ENCODE measurements at regions not wholly inside any gene's neighbourhood (a gene's known extent, or its start where the extent isn't known, plus 50 kb on each side); places are given as distances from the start of the nearest gene placed in this dataset.
A peak's percentile ranks its signal among the peaks of the same experiment; 100 is the strongest.

DNA sequence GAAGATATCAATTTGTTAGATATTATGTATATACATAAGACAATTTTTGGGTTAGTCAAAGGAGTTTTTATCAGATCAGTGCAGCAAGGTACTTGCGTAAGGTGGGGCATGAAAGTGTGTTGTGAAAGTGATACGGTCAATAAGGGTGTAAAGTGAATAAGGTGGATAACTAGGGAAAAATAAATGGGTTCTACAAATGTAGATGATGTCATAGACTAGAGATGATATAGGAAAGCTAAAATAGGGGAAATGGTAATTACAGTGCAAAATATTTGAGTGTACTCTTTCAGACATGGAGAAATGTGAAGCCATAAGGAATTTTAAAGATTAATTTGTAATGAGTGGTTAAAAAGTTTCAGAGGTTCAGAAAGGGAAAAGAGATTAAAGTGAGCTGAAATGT, 180.6 kb upstream of the KHDRBS2 start:
- Histone ChIP-seq H3K27me3 (ENCODE audit: insufficient read depth, low read length, poor library complexity) (no peaks in the 10 kb centered on the region), H2BK15ac (replicated peaks; ENCODE audit: low read depth) (no peak overlapping the region), H2BK120ac (ENCODE audit: low read depth, low read length) (no peak overlapping the region), H3K9ac (ENCODE audit: low read length) (no peak overlapping the region), H3K23ac (ENCODE audit: low read length) (no peak overlapping the region), H3K79me1 (ENCODE audit: low read length) (no peaks in the 10 kb centered on the region), H3K36me3 (ENCODE audit: control insufficient read depth, insufficient read depth, low read length) (no peaks in the 10 kb centered on the region), H4K8ac (ENCODE audit: low read depth, low read length) (no peak overlapping the region), H3K27ac (ENCODE audit: low read depth, low read length) (no peak overlapping the region), H3K4me3 (ENCODE audit: low read length) (no peak overlapping the region), H3K79me2 (ENCODE audit: control insufficient read depth, insufficient read depth, low read length) (no peaks in the 10 kb centered on the region), H3K18ac (ENCODE audit: low read length) (no peak overlapping the region), H4K5ac (ENCODE audit: low read length) (no peak overlapping the region), H3K4ac (ENCODE audit: low read depth, low read length) (no peak overlapping the region), H3K56ac (ENCODE audit: low read length) (no peak overlapping the region), H2AK5ac (ENCODE audit: low read length) (no peak overlapping the region), H3K4me2 (ENCODE audit: low read length) (no peak overlapping the region), H3K4me1 (ENCODE audit: control insufficient read depth, low read depth, low read length) (no peaks in the 10 kb centered on the region), H2BK5ac (ENCODE audit: low read length) (no peak overlapping the region)
- no peak for DNase-seq
- WGBS (ENCODE audit: extremely low coverage, insufficient coverage, low lambda C conversion rate): 100% methylated on average over 2 of the region's 2 CpGs

DNA sequence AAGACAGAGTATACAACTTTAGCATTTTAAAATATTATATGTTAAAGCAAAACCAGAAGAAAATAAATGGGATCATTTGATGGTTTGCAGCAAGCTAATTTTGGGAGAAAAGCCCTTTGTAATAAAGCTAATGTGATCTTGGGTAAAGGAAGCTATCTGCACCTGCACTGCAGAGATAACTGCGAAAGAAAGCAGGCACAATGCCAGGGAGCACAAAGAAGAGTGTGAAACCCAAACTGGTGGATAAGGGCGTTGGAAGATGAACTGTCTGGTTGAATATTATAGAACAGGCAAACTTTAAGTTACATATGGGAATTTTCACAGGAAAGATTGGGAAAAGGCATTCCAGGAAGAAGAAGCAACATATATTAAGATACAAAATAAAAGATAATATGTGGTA, 179.2 kb upstream of the KHDRBS2 start:
- H3K79me1 ChIP-seq (ENCODE audit: low read length): no peaks in the 10 kb centered on the region
- no peak overlapping the region for H3K18ac ChIP-seq (ENCODE audit: low read length)
- H3K56ac ChIP-seq (ENCODE audit: low read length): no peak overlapping the region
- H3K4me2 ChIP-seq (ENCODE audit: low read length): no peak overlapping the region
- no peak overlapping the region for H4K5ac ChIP-seq (ENCODE audit: low read length)
- H2AK5ac ChIP-seq (ENCODE audit: low read length): no peak overlapping the region
- H2BK5ac ChIP-seq (ENCODE audit: low read length): no peak overlapping the region
- no peak for DNase-seq
- H4K8ac ChIP-seq (ENCODE audit: low read depth, low read length): no peak overlapping the region
- H3K23ac ChIP-seq (ENCODE audit: low read length): no peak overlapping the region
- no peak overlapping the region for H3K4me3 ChIP-seq (ENCODE audit: low read length)
- H3K27ac ChIP-seq (ENCODE audit: low read depth, low read length): no peak overlapping the region
- H3K27me3 ChIP-seq (ENCODE audit: insufficient read depth, low read length, poor library complexity): no peaks in the 10 kb centered on the region
- H3K4me1 ChIP-seq (ENCODE audit: control insufficient read depth, low read depth, low read length): no peaks in the 10 kb centered on the region
- H2BK15ac ChIP-seq (replicated peaks; ENCODE audit: low read depth): no peak overlapping the region
- no peaks in the 10 kb centered on the region for H3K36me3 ChIP-seq (ENCODE audit: control insufficient read depth, insufficient read depth, low read length)
- H2BK120ac ChIP-seq (ENCODE audit: low read depth, low read length): no peak overlapping the region
- no peak overlapping the region for H3K9ac ChIP-seq (ENCODE audit: low read length)
- WGBS (ENCODE audit: extremely low coverage, insufficient coverage, low lambda C conversion rate): no CpG with 5 or more reads among the region's 2 CpGs
- H3K4ac ChIP-seq (ENCODE audit: low read depth, low read length): no peak overlapping the region
- no peaks in the 10 kb centered on the region for H3K79me2 ChIP-seq (ENCODE audit: control insufficient read depth, insufficient read depth, low read length)

DNA sequence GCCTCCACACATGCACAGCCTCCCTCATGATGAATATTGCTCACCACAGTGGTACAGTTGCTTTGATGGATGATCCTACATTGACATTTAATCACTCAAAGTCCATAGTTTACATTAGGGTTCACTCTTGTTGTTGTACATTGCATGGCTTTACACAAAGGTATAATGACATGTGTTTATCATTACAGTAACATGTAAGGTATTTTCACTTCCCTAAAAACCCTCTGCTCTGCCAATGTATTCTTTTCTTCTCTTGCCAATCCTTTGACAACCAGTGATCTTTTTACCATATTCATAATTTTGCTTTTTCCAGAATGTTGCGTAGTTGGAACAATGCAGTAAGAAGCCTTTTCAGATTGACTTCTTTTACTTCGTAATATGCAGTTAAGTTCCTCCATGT, 166.6 kb upstream of the KHDRBS2 start:
- Histone ChIP-seq H3K4me3 (ENCODE audit: low read length) (no peak overlapping the region), H3K79me2 (ENCODE audit: control insufficient read depth, insufficient read depth, low read length) (no peaks in the 10 kb centered on the region), H2AK5ac (ENCODE audit: low read length) (no peak overlapping the region), H3K4ac (ENCODE audit: low read depth, low read length) (no peak overlapping the region), H3K79me1 (ENCODE audit: low read length) (no peaks in the 10 kb centered on the region), H4K8ac (ENCODE audit: low read depth, low read length) (no peak overlapping the region), H3K27ac (ENCODE audit: low read depth, low read length) (no peak overlapping the region), H2BK5ac (ENCODE audit: low read length) (no peak overlapping the region), H3K56ac (ENCODE audit: low read length) (no peak overlapping the region), H3K27me3 (ENCODE audit: insufficient read depth, low read length, poor library complexity) (no peaks in the 10 kb centered on the region), H2BK120ac (ENCODE audit: low read depth, low read length) (no peak overlapping the region), H3K4me2 (ENCODE audit: low read length) (no peak overlapping the region), H3K18ac (ENCODE audit: low read length) (no peak overlapping the region), H3K36me3 (ENCODE audit: control insufficient read depth, insufficient read depth, low read length) (no peaks in the 10 kb centered on the region), H3K9ac (ENCODE audit: low read length) (no peak overlapping the region), H2BK15ac (replicated peaks; ENCODE audit: low read depth) (no peak overlapping the region), H3K4me1 (ENCODE audit: control insufficient read depth, low read depth, low read length) (no peaks in the 10 kb centered on the region), H3K23ac (ENCODE audit: low read length) (no peak overlapping the region), H4K5ac (ENCODE audit: low read length) (no peak overlapping the region)
- no CpG with 5 or more reads among the region's 2 CpGs for WGBS (ENCODE audit: extremely low coverage, insufficient coverage, low lambda C conversion rate)
- DNase-seq: no peak

DNA sequence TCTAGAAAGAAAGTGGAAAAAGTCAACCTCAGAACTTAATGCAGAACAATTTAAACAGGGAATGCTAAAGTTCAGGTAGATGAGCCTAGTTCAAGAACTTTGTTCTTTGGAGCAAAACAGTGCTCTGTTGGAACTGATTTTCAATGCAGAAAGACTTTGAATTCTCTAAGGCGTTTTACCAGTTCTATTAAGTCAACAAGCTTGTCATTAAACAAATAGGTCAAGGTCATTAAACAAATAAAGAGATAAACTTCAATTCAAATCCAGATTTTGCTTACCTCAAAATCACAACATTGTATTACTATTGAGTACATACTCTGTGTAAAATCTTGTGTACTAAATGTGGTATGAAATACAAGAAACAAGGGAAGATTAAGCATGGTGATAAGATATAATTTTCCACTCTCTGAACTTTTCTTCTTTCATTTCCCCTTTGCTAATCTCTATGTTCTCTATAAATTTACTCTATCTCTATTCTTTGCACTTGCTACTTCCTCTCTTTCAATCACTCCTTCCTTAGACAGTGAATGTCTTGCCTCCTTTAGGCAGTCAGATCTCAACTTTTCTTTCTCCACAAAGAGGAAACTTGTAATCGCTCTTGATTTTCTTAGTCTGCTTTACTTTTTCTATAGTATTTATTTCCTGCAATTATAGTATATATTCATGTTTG, 160.8 kb upstream of the KHDRBS2 start:
- Histone ChIP-seq H3K79me1 (ENCODE audit: low read length) (no peaks in the 10 kb centered on the region), H3K4ac (ENCODE audit: low read depth, low read length) (no peak overlapping the region), H2AK5ac (ENCODE audit: low read length) (no peak overlapping the region), H3K23ac (ENCODE audit: low read length) (no peak overlapping the region), H3K4me3 (ENCODE audit: low read length) (no peak overlapping the region), H3K56ac (ENCODE audit: low read length) (no peak overlapping the region), H3K36me3 (ENCODE audit: control insufficient read depth, insufficient read depth, low read length) (no peaks in the 10 kb centered on the region), H2BK5ac (ENCODE audit: low read length) (no peak overlapping the region), H3K9ac (ENCODE audit: low read length) (no peak overlapping the region), H3K4me1 (ENCODE audit: control insufficient read depth, low read depth, low read length) (no peaks in the 10 kb centered on the region), H3K4me2 (ENCODE audit: low read length) (no peak overlapping the region), H4K5ac (ENCODE audit: low read length) (no peak overlapping the region), H2BK15ac (replicated peaks; ENCODE audit: low read depth) (no peak overlapping the region), H3K79me2 (ENCODE audit: control insufficient read depth, insufficient read depth, low read length) (no peaks in the 10 kb centered on the region), H2BK120ac (ENCODE audit: low read depth, low read length) (no peak overlapping the region), H3K27ac (ENCODE audit: low read depth, low read length) (no peak overlapping the region), H4K8ac (ENCODE audit: low read depth, low read length) (no peak overlapping the region), H3K18ac (ENCODE audit: low read length) (no peak overlapping the region), H3K27me3 (ENCODE audit: insufficient read depth, low read length, poor library complexity) (no peaks in the 10 kb centered on the region)
- no peak for DNase-seq
- no CpG with 5 or more reads among the region's 2 CpGs for WGBS (ENCODE audit: extremely low coverage, insufficient coverage, low lambda C conversion rate)

DNA sequence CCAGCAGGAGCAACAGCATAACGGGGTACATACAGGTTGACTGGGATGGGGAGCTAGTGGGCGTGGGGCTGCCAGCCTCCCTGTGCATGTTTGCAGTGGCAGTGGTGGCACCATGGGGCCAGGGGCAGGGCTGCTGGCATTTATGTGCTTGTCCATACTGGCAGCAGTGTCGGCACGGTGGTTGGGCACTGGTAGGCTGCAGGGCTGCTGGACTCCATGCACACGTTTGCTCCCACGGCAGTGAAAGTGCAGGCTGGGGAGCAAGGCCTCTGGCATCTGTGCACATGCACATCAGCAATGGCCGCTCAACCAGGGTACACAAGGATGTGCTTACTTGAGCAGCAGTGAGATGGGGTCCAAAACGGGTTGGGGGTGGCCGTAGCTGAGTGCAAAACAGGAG, 159.5 kb upstream of the KHDRBS2 start:
- no peak overlapping the region for H3K4me2 ChIP-seq (ENCODE audit: low read length)
- no peak overlapping the region for H3K18ac ChIP-seq (ENCODE audit: low read length)
- no peak overlapping the region for H3K27ac ChIP-seq (ENCODE audit: low read depth, low read length)
- no peak overlapping the region for H2BK15ac ChIP-seq (replicated peaks; ENCODE audit: low read depth)
- H4K8ac ChIP-seq (ENCODE audit: low read depth, low read length): no peak overlapping the region
- no peaks in the 10 kb centered on the region for H3K4me1 ChIP-seq (ENCODE audit: control insufficient read depth, low read depth, low read length)
- no CpG with 5 or more reads among the region's 9 CpGs for WGBS (ENCODE audit: extremely low coverage, insufficient coverage, low lambda C conversion rate)
- H3K23ac ChIP-seq (ENCODE audit: low read length): no peak overlapping the region
- no peak overlapping the region for H4K5ac ChIP-seq (ENCODE audit: low read length)
- no peak overlapping the region for H3K9ac ChIP-seq (ENCODE audit: low read length)
- H3K4me3 ChIP-seq (ENCODE audit: low read length): no peak overlapping the region
- H2AK5ac ChIP-seq (ENCODE audit: low read length): no peak overlapping the region
- H3K79me1 ChIP-seq (ENCODE audit: low read length): no peaks in the 10 kb centered on the region
- no peaks in the 10 kb centered on the region for H3K36me3 ChIP-seq (ENCODE audit: control insufficient read depth, insufficient read depth, low read length)
- H2BK5ac ChIP-seq (ENCODE audit: low read length): peak overlapping the region; percentile 19
- H3K79me2 ChIP-seq (ENCODE audit: control insufficient read depth, insufficient read depth, low read length): no peaks in the 10 kb centered on the region
- no peak overlapping the region for H3K4ac ChIP-seq (ENCODE audit: low read depth, low read length)
- no peak for DNase-seq
- H3K27me3 ChIP-seq (ENCODE audit: insufficient read depth, low read length, poor library complexity): no peaks in the 10 kb centered on the region
- peak overlapping the region; percentile 51 for H3K56ac ChIP-seq (ENCODE audit: low read length)
- H2BK120ac ChIP-seq (ENCODE audit: low read depth, low read length): no peak overlapping the region

DNA sequence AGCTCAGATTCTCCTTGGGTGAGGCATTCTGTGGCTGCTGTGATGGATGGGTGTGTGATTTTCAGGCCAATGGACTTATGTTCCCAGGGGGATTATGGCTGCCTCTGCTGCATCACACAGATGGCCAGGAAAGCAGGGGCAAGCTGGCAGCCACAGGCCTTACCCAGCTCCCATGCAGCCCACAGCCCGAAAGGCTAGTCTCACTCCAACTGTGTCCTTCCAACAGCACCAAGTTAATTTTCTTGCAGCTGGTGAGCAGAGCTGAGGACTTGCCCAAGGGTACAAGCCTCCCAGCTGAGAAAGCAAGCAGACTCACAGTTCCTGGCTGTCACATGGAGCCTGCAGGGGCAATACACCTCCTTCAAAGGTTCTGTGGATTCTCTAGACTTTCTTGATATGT, 155.2 kb upstream of the KHDRBS2 start:
- Histone ChIP-seq H3K36me3 (ENCODE audit: control insufficient read depth, insufficient read depth, low read length) (no peaks in the 10 kb centered on the region), H2BK15ac (replicated peaks; ENCODE audit: low read depth) (no peak overlapping the region), H3K18ac (ENCODE audit: low read length) (no peak overlapping the region), H3K56ac (ENCODE audit: low read length) (no peak overlapping the region), H3K4me3 (ENCODE audit: low read length) (no peak overlapping the region), H3K9ac (ENCODE audit: low read length) (no peak overlapping the region), H3K23ac (ENCODE audit: low read length) (no peak overlapping the region), H3K4me1 (ENCODE audit: control insufficient read depth, low read depth, low read length) (no peaks in the 10 kb centered on the region), H4K5ac (ENCODE audit: low read length) (no peak overlapping the region), H3K4ac (ENCODE audit: low read depth, low read length) (peak overlapping the region; percentile 1), H3K79me2 (ENCODE audit: control insufficient read depth, insufficient read depth, low read length) (no peaks in the 10 kb centered on the region), H2AK5ac (ENCODE audit: low read length) (no peak overlapping the region), H2BK5ac (ENCODE audit: low read length) (no peak overlapping the region), H4K8ac (ENCODE audit: low read depth, low read length) (no peak overlapping the region), H2BK120ac (ENCODE audit: low read depth, low read length) (no peak overlapping the region), H3K27me3 (ENCODE audit: insufficient read depth, low read length, poor library complexity) (no peaks in the 10 kb centered on the region), H3K4me2 (ENCODE audit: low read length) (no peak overlapping the region), H3K27ac (ENCODE audit: low read depth, low read length) (no peak overlapping the region), H3K79me1 (ENCODE audit: low read length) (no peaks in the 10 kb centered on the region)
- no peak for DNase-seq
- no CpG with 5 or more reads among the region's 1 CpG for WGBS (ENCODE audit: extremely low coverage, insufficient coverage, low lambda C conversion rate)

Data from mesendoderm (in vitro differentiated cells).